ENCODE measurements at regions not wholly inside any gene's neighbourhood (a gene's known extent, or its start where the extent isn't known, plus 50 kb on each side); places are given as distances from the start of the nearest gene placed in this dataset.

DNA sequence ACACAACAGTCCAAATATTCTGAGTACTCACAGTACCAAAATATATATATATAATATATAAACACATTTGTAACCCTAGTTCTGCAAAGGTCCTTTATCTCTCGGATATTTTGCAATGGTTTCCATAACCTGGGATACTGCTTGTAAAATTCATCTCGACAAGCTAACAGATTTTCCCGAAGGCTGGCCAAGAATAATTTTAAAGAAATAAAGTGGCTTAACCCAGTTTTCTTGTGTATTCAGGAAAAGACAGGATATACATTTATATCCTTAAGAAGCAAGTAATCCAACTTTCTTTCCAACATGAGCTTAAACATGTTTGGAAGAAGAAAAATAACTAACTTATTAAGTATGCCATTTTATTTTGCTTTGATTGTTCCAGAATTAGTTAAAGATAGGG lies 348.7 kb upstream of the RUNX1 start:
- TF ChIP-seq, protein P1, sequence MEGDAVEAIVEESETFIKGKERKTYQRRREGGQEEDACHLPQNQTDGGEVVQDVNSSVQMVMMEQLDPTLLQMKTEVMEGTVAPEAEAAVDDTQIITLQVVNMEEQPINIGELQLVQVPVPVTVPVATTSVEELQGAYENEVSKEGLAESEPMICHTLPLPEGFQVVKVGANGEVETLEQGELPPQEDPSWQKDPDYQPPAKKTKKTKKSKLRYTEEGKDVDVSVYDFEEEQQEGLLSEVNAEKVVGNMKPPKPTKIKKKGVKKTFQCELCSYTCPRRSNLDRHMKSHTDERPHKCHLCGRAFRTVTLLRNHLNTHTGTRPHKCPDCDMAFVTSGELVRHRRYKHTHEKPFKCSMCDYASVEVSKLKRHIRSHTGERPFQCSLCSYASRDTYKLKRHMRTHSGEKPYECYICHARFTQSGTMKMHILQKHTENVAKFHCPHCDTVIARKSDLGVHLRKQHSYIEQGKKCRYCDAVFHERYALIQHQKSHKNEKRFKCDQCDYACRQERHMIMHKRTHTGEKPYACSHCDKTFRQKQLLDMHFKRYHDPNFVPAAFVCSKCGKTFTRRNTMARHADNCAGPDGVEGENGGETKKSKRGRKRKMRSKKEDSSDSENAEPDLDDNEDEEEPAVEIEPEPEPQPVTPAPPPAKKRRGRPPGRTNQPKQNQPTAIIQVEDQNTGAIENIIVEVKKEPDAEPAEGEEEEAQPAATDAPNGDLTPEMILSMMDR (IDR thresholded peaks at IDR 0.05), result no peak
- no peak for DNase-seq (ENCODE audit: low spot score)
- ATAC-seq (ENCODE audit: low FRiP score), result no peak

DNA sequence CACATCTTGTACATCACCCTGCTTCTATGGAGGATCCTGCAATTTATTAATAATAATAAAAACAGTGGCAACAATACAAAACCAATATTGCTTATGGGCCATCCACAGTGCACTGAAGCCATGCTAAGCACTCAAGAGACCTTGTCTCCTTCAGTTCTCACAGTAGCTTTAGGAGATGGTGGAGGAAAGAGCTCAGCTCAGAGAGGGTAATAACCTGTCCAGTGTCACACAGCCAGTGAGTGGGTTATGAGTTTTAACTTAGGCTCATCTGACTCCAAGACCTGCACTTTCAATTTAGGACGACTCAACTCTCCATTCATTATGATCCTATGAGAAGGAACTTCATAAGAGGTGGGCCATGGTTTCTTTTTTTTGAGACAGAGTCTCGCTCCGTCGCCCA lies 347.6 kb upstream of the RUNX1 start:
- TF ChIP-seq, protein P1 (IDR thresholded peaks at IDR 0.05), result no peak
- ATAC-seq (ENCODE audit: low FRiP score) (no peak), DNase-seq (ENCODE audit: low spot score) (no peak)

DNA sequence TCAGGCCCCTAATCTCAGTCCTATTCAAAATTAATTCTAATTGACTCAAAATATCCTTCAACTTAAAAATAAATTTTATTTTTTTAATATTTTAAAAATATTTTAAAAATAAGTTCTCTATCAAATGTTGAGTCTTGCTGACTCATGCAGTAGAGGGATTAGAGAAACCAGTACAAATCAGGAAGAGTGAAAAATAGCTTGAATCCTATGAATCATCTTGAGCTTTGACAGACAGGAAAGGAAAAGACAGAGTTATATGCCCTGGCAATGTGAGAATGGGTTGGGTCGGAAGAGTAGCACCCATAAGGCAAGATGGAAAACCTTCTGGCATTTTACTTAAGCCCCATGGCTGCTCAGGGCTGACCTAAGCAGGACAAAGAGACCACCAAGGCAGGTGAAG lies 346.6 kb upstream of the RUNX1 start:
- ATAC-seq (ENCODE audit: low FRiP score) (no peak), DNase-seq (ENCODE audit: low spot score) (no peak)
- TF ChIP-seq, protein P1 (IDR thresholded peaks at IDR 0.05), result no peak

DNA sequence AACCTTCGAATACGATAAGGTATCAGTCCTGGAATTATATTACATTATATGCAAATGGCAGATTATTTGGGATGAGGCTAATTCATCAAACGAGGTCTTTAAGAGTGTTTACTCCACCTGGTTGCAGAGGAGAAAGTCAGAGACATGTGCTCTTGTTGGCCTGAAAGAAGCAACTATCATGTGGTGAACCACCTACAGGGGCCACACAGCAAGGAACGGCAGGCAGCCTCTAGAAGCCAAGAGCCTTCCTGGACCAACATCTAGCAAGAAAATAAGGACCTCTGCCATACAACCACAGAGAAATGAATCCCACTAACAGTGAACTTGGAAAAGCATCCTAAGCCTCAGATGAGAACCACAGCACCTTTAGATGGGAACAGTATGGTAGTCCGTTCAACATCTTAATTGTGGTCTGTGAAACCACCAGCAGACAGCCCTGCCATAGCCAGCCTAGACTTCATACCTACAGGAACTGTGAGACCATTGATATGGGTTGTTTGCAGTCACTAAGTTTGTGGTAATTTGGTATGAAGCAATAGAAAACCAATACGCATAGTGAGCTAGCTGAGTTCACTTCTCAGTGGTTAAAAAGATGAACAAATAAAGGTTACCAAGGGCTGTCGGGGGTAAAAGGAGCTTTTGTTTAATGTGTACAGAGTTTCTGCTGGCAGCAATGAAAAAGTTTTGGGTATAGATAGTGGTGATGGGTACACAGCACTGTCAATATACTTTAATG lies 345.7 kb upstream of the RUNX1 start:
- no peak for ATAC-seq (ENCODE audit: low FRiP score)
- no peak for DNase-seq (ENCODE audit: low spot score)
- TF ChIP-seq, protein P1 (IDR thresholded peaks at IDR 0.05), result no peak

DNA sequence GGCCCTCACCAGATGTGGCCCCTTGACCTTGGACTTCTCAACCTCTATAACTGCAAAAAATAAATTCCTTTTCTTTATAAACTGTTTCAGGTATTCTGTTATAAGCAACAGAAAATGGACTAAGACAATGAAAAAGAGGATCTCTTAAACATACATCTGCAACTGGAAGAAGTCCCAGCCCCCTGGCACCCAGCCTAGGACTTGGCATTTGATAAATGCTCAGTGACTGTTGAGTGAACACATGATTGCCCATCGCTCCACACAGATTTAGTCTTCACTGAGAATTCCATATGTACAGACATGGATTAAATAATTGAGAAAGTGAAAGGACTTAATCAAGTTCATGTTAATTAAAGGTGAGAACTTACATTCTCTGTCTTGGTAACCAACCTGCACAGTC lies 344.9 kb upstream of the RUNX1 start:
- DNase-seq (ENCODE audit: low spot score), result no peak
- no peak for ATAC-seq (ENCODE audit: low FRiP score)
- TF ChIP-seq, protein P1 (IDR thresholded peaks at IDR 0.05), result no peak

DNA sequence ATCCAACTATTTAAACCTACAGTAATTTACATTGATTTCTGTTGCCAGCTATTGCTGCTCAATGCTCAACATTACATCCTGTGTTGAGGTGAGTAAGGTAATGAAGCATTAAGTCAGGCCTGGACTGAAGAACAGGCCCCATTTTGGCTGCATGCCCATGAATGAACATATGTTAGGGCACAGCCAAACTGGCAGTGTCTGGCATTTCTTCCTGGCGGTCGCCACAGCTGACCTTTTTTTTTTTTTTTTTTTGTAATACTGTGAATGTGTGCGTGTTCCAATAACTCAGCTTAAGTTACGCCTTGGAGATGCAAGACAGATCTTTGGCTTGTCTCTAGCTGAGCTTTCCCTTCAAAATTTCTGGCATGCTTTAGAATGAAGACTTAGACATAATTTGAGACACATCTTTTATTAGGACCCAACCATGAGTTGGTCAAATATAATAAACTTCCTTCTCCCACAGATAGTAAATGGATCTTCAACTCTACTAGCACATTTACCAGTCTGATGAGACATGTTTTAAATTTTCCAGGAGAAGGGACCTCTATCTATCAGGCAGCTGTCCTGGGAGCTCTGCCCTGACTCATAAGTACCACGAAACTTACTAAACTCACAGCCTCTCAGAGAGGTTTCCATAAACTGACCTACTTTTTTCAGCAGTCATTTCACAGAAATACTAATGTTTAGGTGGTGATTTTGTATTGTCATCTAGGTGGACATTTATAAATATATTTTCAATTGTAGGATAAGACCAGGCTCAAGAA lies 341.1 kb upstream of the RUNX1 start:
- ATAC-seq (ENCODE audit: low FRiP score) (peak; percentile 92), DNase-seq (ENCODE audit: low spot score) (no peak)
- TF ChIP-seq, protein P1 (IDR thresholded peaks at IDR 0.05), result no peak
